ENCODE measurements at regions not wholly inside any gene's neighbourhood (a gene's known extent, or its start where the extent isn't known, plus 50 kb on each side); places are given as distances from the start of the nearest gene placed in this dataset.

- TF ChIP-seq, protein P1, sequence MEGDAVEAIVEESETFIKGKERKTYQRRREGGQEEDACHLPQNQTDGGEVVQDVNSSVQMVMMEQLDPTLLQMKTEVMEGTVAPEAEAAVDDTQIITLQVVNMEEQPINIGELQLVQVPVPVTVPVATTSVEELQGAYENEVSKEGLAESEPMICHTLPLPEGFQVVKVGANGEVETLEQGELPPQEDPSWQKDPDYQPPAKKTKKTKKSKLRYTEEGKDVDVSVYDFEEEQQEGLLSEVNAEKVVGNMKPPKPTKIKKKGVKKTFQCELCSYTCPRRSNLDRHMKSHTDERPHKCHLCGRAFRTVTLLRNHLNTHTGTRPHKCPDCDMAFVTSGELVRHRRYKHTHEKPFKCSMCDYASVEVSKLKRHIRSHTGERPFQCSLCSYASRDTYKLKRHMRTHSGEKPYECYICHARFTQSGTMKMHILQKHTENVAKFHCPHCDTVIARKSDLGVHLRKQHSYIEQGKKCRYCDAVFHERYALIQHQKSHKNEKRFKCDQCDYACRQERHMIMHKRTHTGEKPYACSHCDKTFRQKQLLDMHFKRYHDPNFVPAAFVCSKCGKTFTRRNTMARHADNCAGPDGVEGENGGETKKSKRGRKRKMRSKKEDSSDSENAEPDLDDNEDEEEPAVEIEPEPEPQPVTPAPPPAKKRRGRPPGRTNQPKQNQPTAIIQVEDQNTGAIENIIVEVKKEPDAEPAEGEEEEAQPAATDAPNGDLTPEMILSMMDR (conservative IDR thresholded peaks at IDR 0.05; ENCODE audit: low read length): no peak
- no peak for TF ChIP-seq EZH2phosphoT487 (IDR thresholded peaks at IDR 0.05; ENCODE audit: borderline replicate concordance)
These were observed 193.6 kb downstream of the MIB1 start for GRCh38 chr18:21933931-21934765.
